ENCODE measurements at regions not wholly inside any gene's neighbourhood (a gene's known extent, or its start where the extent isn't known, plus 50 kb on each side); places are given as distances from the start of the nearest gene placed in this dataset.

- DNase-seq, result peak in 1 of 2 experiments; percentile 11
Measured at GRCh38 chr12:97347956-97348355, 114.6 kb upstream of the RMST start.

GRCh38 chr12:97358361-97358760, 104.2 kb upstream of the RMST start:
- no peak for DNase-seq

GRCh38 chr12:97359021-97359690, 103.4 kb upstream of the RMST start:
- DNase-seq, result no peak

- no peak for DNase-seq
Measured at GRCh38 chr12:97363693-97364092, 98.9 kb upstream of the RMST start.

- no peak for DNase-seq
Measured at GRCh38 chr12:97368462-97369163, 94.0 kb upstream of the RMST start.

- no peak for DNase-seq
Measured at GRCh38 chr12:97375310-97375709, 87.3 kb upstream of the RMST start.

GRCh38 chr12:97380440-97380839, 82.2 kb upstream of the RMST start:
- no peak for DNase-seq

- no peak for DNase-seq
Measured at GRCh38 chr12:97385121-97385520, 77.5 kb upstream of the RMST start.

GRCh38 chr12:97386133-97386581, 76.4 kb upstream of the RMST start:
- no peak for DNase-seq

- peak in 1 of 2 experiments; percentile 72 for DNase-seq
Measured at GRCh38 chr12:97387844-97388243, 74.8 kb upstream of the RMST start.

- DNase-seq, result no peak
Measured at GRCh38 chr12:97394657-97395056, 67.9 kb upstream of the RMST start.

- no peak for DNase-seq
Measured at GRCh38 chr12:97397008-97397407, 65.6 kb upstream of the RMST start.

GRCh38 chr12:97398704-97399103, 63.9 kb upstream of the RMST start:
- no peak for DNase-seq

GRCh38 chr12:97404093-97404492, 58.5 kb upstream of the RMST start:
- no peak for DNase-seq

- peak; percentile 46 to 80 for DNase-seq
Measured at GRCh38 chr12:97404543-97404942, 58.1 kb upstream of the RMST start.

GRCh38 chr12:97408363-97408762, 54.2 kb upstream of the RMST start:
- DNase-seq, result no peak

- no peak for DNase-seq
Measured at GRCh38 chr12:97411341-97411740, 51.3 kb upstream of the RMST start.
